ENCODE measurements at regions not wholly inside any gene's neighbourhood (a gene's known extent, or its start where the extent isn't known, plus 50 kb on each side); places are given as distances from the start of the nearest gene placed in this dataset.

- peaks cover 5% of the 10 kb centered on the region; the same call in 1 of the 2 replicates for H3K9me3 ChIP-seq (ENCODE audit: insufficient read depth, low read length)
- TF ChIP-seq CTCF (IDR thresholded peaks at IDR 0.05; ENCODE audit: insufficient read depth, low read length, poor library complexity, severe bottlenecking) = no peak
- no peak for TF ChIP-seq EZH2phosphoT487 (conservative IDR thresholded peaks at IDR 0.05; ENCODE audit: low read length)
- no peak overlapping the region for H3K27ac ChIP-seq (ENCODE audit: low read depth, low read length)
- no peak overlapping the region for H3K9ac ChIP-seq (ENCODE audit: low read length)
- no peak overlapping the region for H3K4me3 ChIP-seq (ENCODE audit: insufficient read depth, low read length, poor library complexity, severe bottlenecking)
- no peak overlapping the region for H3K4me2 ChIP-seq (ENCODE audit: low read depth, low read length, poor library complexity, severe bottlenecking)
- H3K27me3 ChIP-seq (ENCODE audit: low read length) = no peaks in the 10 kb centered on the region
- H3F3A ChIP-seq (ENCODE audit: insufficient read depth) = no peaks in the 10 kb centered on the region
- no peaks in the 10 kb centered on the region for H4K20me1 ChIP-seq (ENCODE audit: low read depth, low read length)
- no peaks in the 10 kb centered on the region for H3K79me2 ChIP-seq (ENCODE audit: insufficient read depth, low read length)
- H3K36me3 ChIP-seq (ENCODE audit: low read length) = no peaks in the 10 kb centered on the region
- H3K9me2 ChIP-seq (replicated peaks; ENCODE audit: insufficient read depth, low read length) = no peaks in the 10 kb centered on the region
- no peak overlapping the region for H2AFZ ChIP-seq (ENCODE audit: low read depth, low read length, severe bottlenecking)
Observed at GRCh38 chr21:28442085-28442484, 550.6 kb downstream of the LTN1 start.

- Histone ChIP-seq H3K4me3 (ENCODE audit: insufficient read depth, low read length, poor library complexity, severe bottlenecking) (no peak overlapping the region), H3K9me2 (replicated peaks; ENCODE audit: insufficient read depth, low read length) (no peaks in the 10 kb centered on the region), H4K20me1 (ENCODE audit: low read depth, low read length) (no peaks in the 10 kb centered on the region), H2AFZ (ENCODE audit: low read depth, low read length, severe bottlenecking) (no peak overlapping the region), H3K79me2 (ENCODE audit: insufficient read depth, low read length) (no peaks in the 10 kb centered on the region), H3K27ac (ENCODE audit: low read depth, low read length) (no peak overlapping the region), H3K27me3 (ENCODE audit: low read length) (no peaks in the 10 kb centered on the region), H3K9me3 (ENCODE audit: insufficient read depth, low read length) (no peaks in the 10 kb centered on the region), H3F3A (ENCODE audit: insufficient read depth) (no peaks in the 10 kb centered on the region), H3K4me2 (ENCODE audit: low read depth, low read length, poor library complexity, severe bottlenecking) (no peak overlapping the region), H3K36me3 (ENCODE audit: low read length) (no peaks in the 10 kb centered on the region), H3K9ac (ENCODE audit: low read length) (no peak overlapping the region)
- no peak for TF ChIP-seq CTCF (IDR thresholded peaks at IDR 0.05; ENCODE audit: insufficient read depth, low read length, poor library complexity, severe bottlenecking)
- TF ChIP-seq EZH2phosphoT487 (conservative IDR thresholded peaks at IDR 0.05; ENCODE audit: low read length) = no peak
Observed at GRCh38 chr21:28439788-28440187, 552.9 kb downstream of the LTN1 start.

- no peak overlapping the region for H3K4me3 ChIP-seq (ENCODE audit: insufficient read depth, low read length, poor library complexity, severe bottlenecking)
Observed at GRCh38 chr21:28439251-28439650, 553.4 kb downstream of the LTN1 start.

More at GRCh38 chr21:28439251-28439650, 553.4 kb downstream of the LTN1 start:
- H3K27me3 ChIP-seq (ENCODE audit: low read length) = no peaks in the 10 kb centered on the region
- no peaks in the 10 kb centered on the region for H4K20me1 ChIP-seq (ENCODE audit: low read depth, low read length)
- no peak overlapping the region for H3K4me2 ChIP-seq (ENCODE audit: low read depth, low read length, poor library complexity, severe bottlenecking)
- H3K9me2 ChIP-seq (replicated peaks; ENCODE audit: insufficient read depth, low read length) = no peaks in the 10 kb centered on the region
- no peaks in the 10 kb centered on the region for H3K36me3 ChIP-seq (ENCODE audit: low read length)
- H3F3A ChIP-seq (ENCODE audit: insufficient read depth) = no peaks in the 10 kb centered on the region
- H3K79me2 ChIP-seq (ENCODE audit: insufficient read depth, low read length) = no peaks in the 10 kb centered on the region
- H3K9me3 ChIP-seq (ENCODE audit: insufficient read depth, low read length) = no peaks in the 10 kb centered on the region
- TF ChIP-seq EZH2phosphoT487 (conservative IDR thresholded peaks at IDR 0.05; ENCODE audit: low read length) = no peak
- no peak for TF ChIP-seq CTCF (IDR thresholded peaks at IDR 0.05; ENCODE audit: insufficient read depth, low read length, poor library complexity, severe bottlenecking)
- no peak overlapping the region for H2AFZ ChIP-seq (ENCODE audit: low read depth, low read length, severe bottlenecking)
- H3K9ac ChIP-seq (ENCODE audit: low read length) = no peak overlapping the region
- H3K27ac ChIP-seq (ENCODE audit: low read depth, low read length) = no peak overlapping the region
